ENCODE measurements at regions not wholly inside any gene's neighbourhood (a gene's known extent, or its start where the extent isn't known, plus 50 kb on each side); places are given as distances from the start of the nearest gene placed in this dataset.
A peak's percentile ranks its signal among the peaks of the same experiment; 100 is the strongest.

DNA sequence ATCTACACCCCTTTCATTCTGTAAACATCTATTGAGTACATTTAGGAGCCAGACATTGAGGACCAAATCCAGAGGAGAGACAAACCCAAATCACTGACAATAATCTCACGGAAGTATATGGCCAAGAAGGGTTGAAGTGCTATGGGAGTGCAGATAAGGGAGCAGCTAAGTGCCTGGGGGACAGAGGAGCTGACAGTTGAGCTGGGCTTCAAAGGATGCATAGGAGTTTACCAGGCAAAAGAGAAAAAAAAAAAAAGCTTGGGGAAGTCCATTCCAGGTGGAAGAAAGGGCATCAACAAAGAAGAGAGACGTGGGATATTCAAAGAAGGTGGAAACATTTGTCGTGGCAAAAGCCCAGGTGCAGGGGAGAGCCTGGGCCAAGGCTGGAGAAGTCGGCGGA is 60.5 kb upstream of the NANOS1 start:
- TF ChIP-seq, protein P1, sequence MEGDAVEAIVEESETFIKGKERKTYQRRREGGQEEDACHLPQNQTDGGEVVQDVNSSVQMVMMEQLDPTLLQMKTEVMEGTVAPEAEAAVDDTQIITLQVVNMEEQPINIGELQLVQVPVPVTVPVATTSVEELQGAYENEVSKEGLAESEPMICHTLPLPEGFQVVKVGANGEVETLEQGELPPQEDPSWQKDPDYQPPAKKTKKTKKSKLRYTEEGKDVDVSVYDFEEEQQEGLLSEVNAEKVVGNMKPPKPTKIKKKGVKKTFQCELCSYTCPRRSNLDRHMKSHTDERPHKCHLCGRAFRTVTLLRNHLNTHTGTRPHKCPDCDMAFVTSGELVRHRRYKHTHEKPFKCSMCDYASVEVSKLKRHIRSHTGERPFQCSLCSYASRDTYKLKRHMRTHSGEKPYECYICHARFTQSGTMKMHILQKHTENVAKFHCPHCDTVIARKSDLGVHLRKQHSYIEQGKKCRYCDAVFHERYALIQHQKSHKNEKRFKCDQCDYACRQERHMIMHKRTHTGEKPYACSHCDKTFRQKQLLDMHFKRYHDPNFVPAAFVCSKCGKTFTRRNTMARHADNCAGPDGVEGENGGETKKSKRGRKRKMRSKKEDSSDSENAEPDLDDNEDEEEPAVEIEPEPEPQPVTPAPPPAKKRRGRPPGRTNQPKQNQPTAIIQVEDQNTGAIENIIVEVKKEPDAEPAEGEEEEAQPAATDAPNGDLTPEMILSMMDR (IDR thresholded peaks at IDR 0.05) = no peak
- DNase-seq (no peak), ATAC-seq (no peak)
- intact Hi-C loops (cut with DNase I) = no loop called here
- H3K4me1 ChIP-seq = peaks cover 32% of the 10 kb centered on the region
- H3K9me3 ChIP-seq = no peaks in the 10 kb centered on the region
- 50 to 95% (median 73%) methylated on average over 5 of the region's 5 CpGs for WGBS, 3 donors
- no peak overlapping the region for H3K4me3 ChIP-seq
- no peak overlapping the region for H3K27ac ChIP-seq
- H3K27me3 ChIP-seq (ENCODE audit: insufficient read depth in 3 of 3, low read length in 2 of 3) = no peaks in the 10 kb centered on the region
- H3K36me3 ChIP-seq (ENCODE audit: insufficient read depth in 1 of 2, low read depth in 1 of 2) = no peaks in the 10 kb centered on the region

DNA sequence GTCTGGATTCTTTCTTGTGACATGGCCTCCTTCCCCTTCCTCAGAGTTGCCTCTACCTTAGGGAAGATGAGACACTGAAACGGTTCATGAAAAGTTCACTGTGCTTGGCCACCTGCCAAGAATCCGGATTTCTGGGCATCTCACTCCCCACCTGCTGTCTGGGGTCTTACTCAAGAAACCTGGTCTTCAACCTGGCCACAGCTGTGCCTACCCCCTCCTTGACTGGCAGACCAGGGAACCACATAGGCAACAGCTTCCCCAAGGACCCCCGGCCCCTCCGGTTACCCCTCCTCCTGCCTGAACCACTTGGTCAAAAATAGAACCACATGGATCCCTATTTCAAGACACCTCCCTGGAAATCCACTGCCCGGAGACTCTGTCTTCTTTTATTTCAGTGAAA is 58.7 kb upstream of the NANOS1 start:
- peak; percentile 30 to 67 (median 57) for ATAC-seq
- H3K27me3 ChIP-seq (ENCODE audit: insufficient read depth in 3 of 3, low read length in 2 of 3) = no peaks in the 10 kb centered on the region
- TF ChIP-seq, protein P1 (IDR thresholded peaks at IDR 0.05) = no peak
- no peak overlapping the region for H3K4me3 ChIP-seq
- intact Hi-C loops (cut with DNase I) = no loop called here
- WGBS, 3 donors = 12 to 16% (median 14%) methylated on average over 5 of the region's 5 CpGs
- H3K4me1 ChIP-seq = peaks cover 28% of the 10 kb centered on the region
- H3K36me3 ChIP-seq (ENCODE audit: insufficient read depth in 1 of 2, low read depth in 1 of 2) = no peaks in the 10 kb centered on the region
- peak; percentile 30 to 65 for DNase-seq
- peak overlapping the region; percentile 62 for H3K27ac ChIP-seq
- H3K9me3 ChIP-seq = no peaks in the 10 kb centered on the region

DNA sequence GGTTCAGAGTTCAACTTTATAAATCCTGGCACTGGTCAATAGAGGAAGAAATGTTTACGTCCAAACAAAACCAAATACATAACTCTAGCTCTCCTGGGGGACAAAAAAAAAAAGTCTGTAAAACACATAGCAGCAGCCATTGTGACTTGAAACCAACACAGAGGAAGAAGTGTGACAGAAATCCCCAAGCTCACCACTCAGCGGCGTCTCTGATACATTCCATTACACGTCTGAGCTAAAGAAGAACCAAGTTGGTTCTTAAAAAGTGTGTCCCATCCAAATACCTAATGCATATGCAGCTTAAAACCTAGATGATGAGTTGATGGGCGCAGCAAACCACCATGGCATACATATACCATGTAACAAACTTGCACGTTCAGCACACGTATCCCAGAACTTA is 58.3 kb upstream of the NANOS1 start:
- Histone ChIP-seq H3K9me3 (no peaks in the 10 kb centered on the region), H3K27me3 (ENCODE audit: insufficient read depth in 3 of 3, low read length in 2 of 3) (no peaks in the 10 kb centered on the region), H3K4me3 (no peak overlapping the region), H3K4me1 (peaks cover 24% of the 10 kb centered on the region), H3K27ac (peak overlapping the region; percentile 62), H3K36me3 (ENCODE audit: insufficient read depth in 1 of 2, low read depth in 1 of 2) (no peaks in the 10 kb centered on the region)
- TF ChIP-seq, protein P1 (IDR thresholded peaks at IDR 0.05) = peak; percentile 12
- DNase-seq (no peak), ATAC-seq (peak in 3 of 4 donors; percentile 50 to 69 (median 53))
- 52 to 70% (median 56%) methylated on average over 7 of the region's 7 CpGs for WGBS, 3 donors
- intact Hi-C loops (cut with DNase I) = no loop called here

GRCh38 chr10:118971876-118972275 is 57.6 kb upstream of the NANOS1 start:
- intact Hi-C loops (cut with DNase I) = no loop called here
- WGBS, 3 donors = 58 to 66% (median 61%) methylated on average over 3 of the region's 3 CpGs
- Histone ChIP-seq H3K9me3 (no peaks in the 10 kb centered on the region), H3K27ac (no peak overlapping the region), H3K36me3 (ENCODE audit: insufficient read depth in 1 of 2, low read depth in 1 of 2) (no peaks in the 10 kb centered on the region), H3K4me1 (peaks cover 17% of the 10 kb centered on the region), H3K4me3 (no peak overlapping the region), H3K27me3 (ENCODE audit: insufficient read depth in 3 of 3, low read length in 2 of 3) (no peaks in the 10 kb centered on the region)
- DNase-seq (no peak), ATAC-seq (no peak)
- TF ChIP-seq, protein P1 (IDR thresholded peaks at IDR 0.05) = no peak

GRCh38 chr10:118973744-118974143 is 55.8 kb upstream of the NANOS1 start:
- ATAC-seq (no peak), DNase-seq (no peak)
- H3K36me3 ChIP-seq (ENCODE audit: insufficient read depth in 1 of 2, low read depth in 1 of 2) = no peaks in the 10 kb centered on the region
- TF ChIP-seq, protein P1 (IDR thresholded peaks at IDR 0.05) = no peak
- intact Hi-C loops (cut with DNase I) = no loop called here
- no peaks in the 10 kb centered on the region for H3K9me3 ChIP-seq
- no peak overlapping the region for H3K27ac ChIP-seq
- no peak overlapping the region for H3K4me3 ChIP-seq
- H3K27me3 ChIP-seq (ENCODE audit: insufficient read depth in 3 of 3, low read length in 2 of 3) = no peaks in the 10 kb centered on the region
- 83 to 91% (median 86%) methylated on average over 1 of the region's 1 CpG for WGBS, 3 donors
- no peaks in the 10 kb centered on the region for H3K4me1 ChIP-seq
